Stimulated activated naive B cell treated with anti-CD40 and anti-IgM and Interleukin-4, amounts not matched to agents 10 μg/mL and 1 μg/mL and 100 μg/mL, for 72 hours (primary cell): ENCODE measurements at regions not wholly inside any gene's neighbourhood (a gene's known extent, or its start where the extent isn't known, plus 50 kb on each side); places are given as distances from the start of the nearest gene placed in this dataset.

ENCODE experiments used
- ATAC-seq, 2 donors: fragments of 150-1000 bp; cut with Tn5 transposase; replicated peaks; 2 replicates each; pipeline ENCODE4 v1.10.0; 2021; ENCODE audit warnings: moderate library complexity in 1 of 2
- DNase-seq: peaks from one replicate; pipeline ENCODE4 v3.0.0; 2021
- H3K27ac Mint-ChIP-seq: one replicate; pipeline ENCODE4 v1.8.0; 2022; ENCODE audit warnings: mild to moderate bottlenecking, mixed read lengths
- H3K27me3 Mint-ChIP-seq, 2 donors: one replicate each; pipeline ENCODE4 v1.8.0; 2022; ENCODE audit warnings: mixed read lengths in 2 of 2
- H3K36me3 Mint-ChIP-seq, 2 donors: one replicate each; pipeline ENCODE4 v1.8.0; 2022; ENCODE audit warnings: mixed read lengths in 2 of 2, mild to moderate bottlenecking in 1 of 2
- H3K4me1 Mint-ChIP-seq, 2 donors: one replicate each; pipeline ENCODE4 v1.8.0; 2022; ENCODE audit warnings: mixed read lengths in 2 of 2, mild to moderate bottlenecking in 1 of 2
- H3K4me3 Mint-ChIP-seq, 2 donors: one replicate each; pipeline ENCODE4 v1.8.0; 2022; ENCODE audit warnings: mild to moderate bottlenecking in 2 of 2, mixed read lengths in 2 of 2, moderate library complexity in 1 of 2
- H3K9me3 Mint-ChIP-seq, 2 donors: one replicate each; pipeline ENCODE4 v1.8.0; 2022; ENCODE audit warnings: mixed read lengths in 2 of 2, mild to moderate bottlenecking in 1 of 2

DNA sequence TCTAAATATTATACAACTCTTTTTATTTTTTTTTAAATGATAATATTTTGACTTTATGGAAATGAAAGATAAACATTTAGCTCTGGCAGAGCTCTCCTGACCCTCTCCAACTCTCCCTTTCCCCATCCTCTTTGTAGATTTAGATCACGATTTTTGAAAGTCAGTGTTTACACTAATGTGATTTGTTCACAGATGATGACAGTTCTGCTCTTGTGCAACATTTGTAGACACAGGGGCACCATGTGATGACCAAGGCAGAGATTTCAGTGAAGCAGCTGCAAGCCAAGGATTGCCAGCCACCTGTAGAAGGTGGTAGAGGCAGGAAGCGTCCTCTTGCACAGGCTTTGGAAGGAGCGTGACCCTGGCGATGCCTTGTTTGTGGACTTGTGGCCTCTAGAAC is 483.2 kb downstream of the QKI start:
- ATAC-seq (no peak), DNase-seq (no peak)
- H3K27me3 Mint-ChIP-seq: peaks cover 3 to 5% of the 10 kb centered on the region in 2 donors
- no peak overlapping the region for H3K27ac Mint-ChIP-seq
- H3K36me3 Mint-ChIP-seq: no peaks in the 10 kb centered on the region
- no peaks in the 10 kb centered on the region for H3K4me1 Mint-ChIP-seq
- H3K9me3 Mint-ChIP-seq: peaks cover 0 to 2% of the 10 kb centered on the region in 2 donors
- no peak overlapping the region for H3K4me3 Mint-ChIP-seq

- H3K4me1 Mint-ChIP-seq: no peaks in the 10 kb centered on the region
- H3K27ac Mint-ChIP-seq: no peak overlapping the region
- no peak for ATAC-seq
- H3K27me3 Mint-ChIP-seq: peaks cover 3 to 5% of the 10 kb centered on the region in 2 donors
- no peak for DNase-seq
- no peaks in the 10 kb centered on the region for H3K36me3 Mint-ChIP-seq
- H3K4me3 Mint-ChIP-seq: no peak overlapping the region
- peaks cover 0 to 2% of the 10 kb centered on the region in 2 donors for H3K9me3 Mint-ChIP-seq
These were observed 482.5 kb downstream of the QKI start for GRCh38 chr6:163897030-163897429.

DNA sequence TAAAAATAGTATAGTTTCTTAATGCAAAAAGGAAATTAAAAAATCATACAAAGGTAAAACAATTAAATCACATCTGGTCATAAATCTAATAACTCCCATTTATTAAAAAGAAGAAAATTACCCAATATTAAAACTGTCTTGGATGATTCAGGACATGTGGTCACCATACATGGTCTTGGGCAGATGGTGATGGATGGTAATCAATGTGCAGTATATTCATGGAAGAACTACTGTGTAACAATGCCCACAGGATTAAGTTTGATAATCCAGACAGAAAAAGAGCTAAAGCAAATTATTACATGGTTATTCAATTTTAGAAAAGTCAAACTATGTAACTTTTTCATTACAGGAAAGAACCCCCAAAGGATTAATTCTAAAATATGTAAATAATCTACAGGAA is 480.6 kb downstream of the QKI start:
- DNase-seq: no peak
- Mint-ChIP-seq H3K4me3 (no peak overlapping the region), H3K27ac (no peak overlapping the region), H3K36me3 (no peaks in the 10 kb centered on the region), H3K4me1 (no peaks in the 10 kb centered on the region), H3K9me3 (peaks cover 0 to 2% of the 10 kb centered on the region in 2 donors), H3K27me3 (peaks cover under 1 to 3% of the 10 kb centered on the region in 2 donors)
- ATAC-seq: no peak

- H3K9me3 Mint-ChIP-seq: peaks cover 0 to 2% of the 10 kb centered on the region in 2 donors
- DNase-seq: no peak
- H3K36me3 Mint-ChIP-seq: no peaks in the 10 kb centered on the region
- no peak for ATAC-seq
- H3K4me3 Mint-ChIP-seq: no peak overlapping the region
- no peak overlapping the region for H3K27ac Mint-ChIP-seq
- H3K27me3 Mint-ChIP-seq: peaks cover 0 to 3% of the 10 kb centered on the region in 2 donors
- H3K4me1 Mint-ChIP-seq: no peaks in the 10 kb centered on the region
These were observed 479.2 kb downstream of the QKI start for GRCh38 chr6:163893609-163894189.

- no peak overlapping the region for H3K27ac Mint-ChIP-seq
- H3K27me3 Mint-ChIP-seq: peaks cover 0 to 3% of the 10 kb centered on the region in 2 donors
- peaks cover 6 to 7% of the 10 kb centered on the region in 2 donors for H3K9me3 Mint-ChIP-seq
- ATAC-seq: no peak
- no peak for DNase-seq
- H3K4me3 Mint-ChIP-seq: no peak overlapping the region
- H3K4me1 Mint-ChIP-seq: peaks cover 2 to 4% of the 10 kb centered on the region in 2 donors
- H3K36me3 Mint-ChIP-seq: peaks cover 0 to 6% of the 10 kb centered on the region in 2 donors
These were observed 478.5 kb downstream of the QKI start for GRCh38 chr6:163892824-163893561.

GRCh38 chr6:163889904-163890514 is 475.5 kb downstream of the QKI start:
- H3K9me3 Mint-ChIP-seq: peaks cover 4 to 9% of the 10 kb centered on the region in 2 donors
- ATAC-seq (no peak), DNase-seq (no peak)
- peaks cover 7 to 9% of the 10 kb centered on the region in 2 donors for H3K4me1 Mint-ChIP-seq
- H3K36me3 Mint-ChIP-seq: peaks cover 0 to 8% of the 10 kb centered on the region in 2 donors
- H3K27ac Mint-ChIP-seq: no peak overlapping the region
- H3K4me3 Mint-ChIP-seq: no peak overlapping the region
- H3K27me3 Mint-ChIP-seq: peaks cover 0 to 3% of the 10 kb centered on the region in 2 donors

- ATAC-seq: no peak
- Mint-ChIP-seq H3K36me3 (peaks cover 0 to 8% of the 10 kb centered on the region in 2 donors), H3K4me3 (no peak overlapping the region)
These were observed 473.7 kb downstream of the QKI start for GRCh38 chr6:163888030-163888819.

DNA sequence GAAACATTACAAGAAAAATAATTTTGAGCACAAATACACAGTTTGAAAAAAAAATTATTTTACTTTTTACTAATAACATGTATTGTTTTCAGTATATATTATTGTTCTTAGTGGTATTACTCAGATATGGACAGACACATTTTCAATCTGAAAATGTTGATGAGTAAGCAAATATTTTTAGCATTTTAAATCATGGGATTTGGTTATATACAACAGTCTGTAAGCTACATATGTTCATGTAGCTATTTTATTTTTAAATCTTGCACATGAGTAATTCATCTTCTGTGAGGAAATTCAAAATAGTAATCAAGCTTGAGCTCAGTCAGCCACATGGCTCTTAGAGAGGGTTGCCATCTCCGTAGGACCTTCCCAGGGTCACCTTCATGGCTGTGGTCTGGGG is 471.9 kb downstream of the QKI start:
- peaks cover 0 to 8% of the 10 kb centered on the region in 2 donors for H3K36me3 Mint-ChIP-seq
- H3K9me3 Mint-ChIP-seq: peaks cover 4 to 9% of the 10 kb centered on the region in 2 donors
- DNase-seq: no peak
- H3K4me1 Mint-ChIP-seq: peaks cover 12% of the 10 kb centered on the region in 2 donors
- no peak overlapping the region for H3K4me3 Mint-ChIP-seq
- peaks cover 8 to 33% of the 10 kb centered on the region in 2 donors for H3K27me3 Mint-ChIP-seq
- no peak for ATAC-seq
- no peak overlapping the region for H3K27ac Mint-ChIP-seq

More at GRCh38 chr6:163888030-163888819, 473.7 kb downstream of the QKI start:
- Mint-ChIP-seq H3K27me3 (peaks cover 3 to 17% of the 10 kb centered on the region in 2 donors), H3K27ac (no peak overlapping the region), H3K9me3 (peaks cover 4 to 9% of the 10 kb centered on the region in 2 donors), H3K4me1 (peaks cover 7 to 11% of the 10 kb centered on the region in 2 donors)
- no peak for DNase-seq

DNA sequence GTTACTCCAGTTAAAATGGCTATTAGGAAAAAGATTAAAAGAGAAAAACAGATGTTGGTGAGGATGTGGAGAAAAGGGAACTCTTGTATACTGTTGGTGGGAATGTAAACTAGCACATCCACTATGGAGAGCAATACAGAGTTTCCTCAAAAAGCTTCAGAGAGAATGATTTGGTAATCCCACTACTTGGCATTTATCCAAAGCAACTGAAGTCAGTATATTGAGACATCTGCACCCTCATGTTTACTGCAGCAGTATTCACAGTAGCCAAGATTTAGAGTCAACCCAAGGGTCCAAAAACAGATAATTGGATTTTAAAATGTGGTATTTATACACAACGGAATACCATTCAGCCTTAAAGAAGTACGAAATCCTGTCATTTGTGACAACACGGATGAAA is 469.5 kb downstream of the QKI start:
- H3K27me3 Mint-ChIP-seq: peaks cover 16 to 47% of the 10 kb centered on the region in 2 donors
- DNase-seq (no peak), ATAC-seq (no peak)
- H3K9me3 Mint-ChIP-seq: peaks cover 4 to 9% of the 10 kb centered on the region in 2 donors
- H3K27ac Mint-ChIP-seq: no peak overlapping the region
- H3K36me3 Mint-ChIP-seq: peaks cover 0 to 8% of the 10 kb centered on the region in 2 donors
- H3K4me1 Mint-ChIP-seq: peaks cover 12% of the 10 kb centered on the region in 2 donors
- no peak overlapping the region for H3K4me3 Mint-ChIP-seq

DNA sequence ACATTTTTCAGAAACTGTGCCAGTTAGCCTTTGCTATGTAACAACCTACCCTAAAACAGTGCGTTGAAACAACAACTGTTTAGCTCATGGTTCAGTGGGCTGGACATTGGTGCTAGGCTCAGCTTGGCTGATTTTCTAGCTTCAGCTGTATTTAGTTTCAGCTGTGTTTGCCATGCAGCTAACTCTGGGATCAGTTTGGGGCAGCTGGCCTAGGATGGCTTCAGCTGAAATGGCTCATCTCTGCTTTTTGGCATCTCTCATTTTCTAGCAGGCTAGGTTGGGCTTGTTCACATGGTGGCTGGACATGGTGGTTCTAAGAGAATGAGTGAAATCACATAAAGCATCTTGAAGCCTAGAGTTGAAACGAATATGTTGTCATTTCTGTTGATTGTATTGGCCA is 464.2 kb downstream of the QKI start:
- ATAC-seq (no peak), DNase-seq (no peak)
- Mint-ChIP-seq H3K27ac (no peak overlapping the region), H3K36me3 (peaks cover 0 to 2% of the 10 kb centered on the region in 2 donors), H3K4me3 (no peak overlapping the region), H3K27me3 (peaks cover 33 to 61% of the 10 kb centered on the region in 2 donors), H3K4me1 (peaks cover 1 to 5% of the 10 kb centered on the region in 2 donors), H3K9me3 (no peaks in the 10 kb centered on the region)

- no peak for ATAC-seq
- H3K27me3 Mint-ChIP-seq: peaks cover 33 to 55% of the 10 kb centered on the region in 2 donors
- no peak for DNase-seq
- H3K9me3 Mint-ChIP-seq: no peaks in the 10 kb centered on the region
- peaks cover 0 to 2% of the 10 kb centered on the region in 2 donors for H3K36me3 Mint-ChIP-seq
- H3K27ac Mint-ChIP-seq: no peak overlapping the region
- peaks cover 1 to 5% of the 10 kb centered on the region in 2 donors for H3K4me1 Mint-ChIP-seq
- no peak overlapping the region for H3K4me3 Mint-ChIP-seq
These were observed 463.5 kb downstream of the QKI start for GRCh38 chr6:163877877-163878639.

DNA sequence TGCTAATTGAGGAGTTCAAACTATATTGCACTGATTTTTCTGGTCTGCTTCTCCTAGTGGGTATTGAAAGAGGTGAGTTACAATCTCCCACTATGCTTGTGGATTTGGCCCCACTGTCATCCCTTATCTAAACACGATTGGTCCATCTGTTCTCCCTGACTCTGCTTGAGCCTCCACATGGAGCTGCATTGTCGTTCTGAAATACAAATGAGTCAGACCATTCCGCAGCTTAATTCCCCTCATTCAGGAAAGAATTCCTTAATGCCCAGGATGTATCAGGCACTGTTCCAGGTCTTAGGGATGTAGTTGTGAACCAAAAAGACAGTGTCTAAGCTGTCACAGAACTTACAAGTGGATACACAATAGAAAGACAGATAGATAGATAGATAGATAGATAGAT is 461.9 kb downstream of the QKI start:
- Mint-ChIP-seq H3K4me3 (no peak overlapping the region), H3K36me3 (peaks cover 0 to 2% of the 10 kb centered on the region in 2 donors), H3K27me3 (peaks cover 25 to 39% of the 10 kb centered on the region in 2 donors), H3K9me3 (no peaks in the 10 kb centered on the region), H3K27ac (no peak overlapping the region), H3K4me1 (no peaks in the 10 kb centered on the region)
- DNase-seq: no peak
- ATAC-seq: no peak

DNA sequence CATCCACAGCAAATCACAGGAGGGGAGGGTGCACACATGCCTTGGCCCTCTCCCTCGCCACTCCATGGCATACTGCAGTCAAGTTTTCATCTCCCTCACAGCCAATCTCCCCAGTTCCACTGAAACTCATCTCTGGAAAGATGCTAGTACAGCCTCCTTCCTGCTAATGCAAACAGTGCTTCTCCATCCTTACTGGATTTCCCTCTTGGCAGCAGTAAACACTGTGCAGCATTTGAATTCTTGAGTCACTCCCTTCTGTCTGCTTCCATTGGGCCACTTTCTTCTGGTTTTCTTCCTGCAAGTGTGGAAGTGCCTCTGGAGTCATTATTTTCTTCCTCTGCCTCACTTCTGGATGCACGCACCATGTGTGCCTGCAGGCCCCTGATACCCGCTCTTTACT is 460.3 kb downstream of the QKI start:
- DNase-seq (no peak), ATAC-seq (no peak)
- H3K9me3 Mint-ChIP-seq: peaks cover 0 to 2% of the 10 kb centered on the region in 2 donors
- no peaks in the 10 kb centered on the region for H3K4me1 Mint-ChIP-seq
- H3K27me3 Mint-ChIP-seq: peaks cover 24 to 41% of the 10 kb centered on the region in 2 donors
- H3K36me3 Mint-ChIP-seq: peaks cover 0 to 2% of the 10 kb centered on the region in 2 donors
- H3K27ac Mint-ChIP-seq: no peak overlapping the region
- H3K4me3 Mint-ChIP-seq: no peak overlapping the region
